ENCODE measurements at regions not wholly inside any gene's neighbourhood (a gene's known extent, or its start where the extent isn't known, plus 50 kb on each side); places are given as distances from the start of the nearest gene placed in this dataset.

DNA sequence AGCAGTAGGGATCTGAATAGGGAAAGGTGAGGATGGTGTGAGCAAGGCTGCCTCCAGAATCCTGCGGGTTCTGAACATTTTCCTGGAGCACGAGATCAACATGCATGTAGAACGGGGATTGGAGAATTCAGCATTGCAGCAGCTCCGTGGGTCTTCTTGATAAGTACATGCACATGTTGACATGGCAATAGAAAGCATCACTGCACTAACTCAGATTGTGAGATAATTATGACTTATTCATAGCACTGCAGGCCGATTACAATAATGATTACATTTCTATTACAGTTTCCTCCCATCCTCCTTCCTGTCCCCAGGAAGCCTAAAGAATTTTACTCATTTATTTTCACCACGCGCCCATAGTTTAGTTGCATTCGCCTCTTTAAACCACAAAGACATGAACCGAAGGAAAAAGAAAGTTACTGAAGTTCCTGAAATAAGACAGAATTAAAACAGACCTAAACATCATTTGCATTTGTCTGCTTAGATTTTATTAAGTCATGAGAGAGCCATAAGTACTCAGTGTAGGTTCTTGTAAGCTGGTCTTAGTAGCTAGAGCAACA is 61.3 kb upstream of the ARX start:
- DNase-seq (ENCODE audit: insufficient read length, low spot score) (no peak), FAIRE-seq (no peak)
- TF ChIP-seq POLR2A (IDR thresholded peaks at IDR 0.05; ENCODE audit: low read depth, low read length): no peak

DNA sequence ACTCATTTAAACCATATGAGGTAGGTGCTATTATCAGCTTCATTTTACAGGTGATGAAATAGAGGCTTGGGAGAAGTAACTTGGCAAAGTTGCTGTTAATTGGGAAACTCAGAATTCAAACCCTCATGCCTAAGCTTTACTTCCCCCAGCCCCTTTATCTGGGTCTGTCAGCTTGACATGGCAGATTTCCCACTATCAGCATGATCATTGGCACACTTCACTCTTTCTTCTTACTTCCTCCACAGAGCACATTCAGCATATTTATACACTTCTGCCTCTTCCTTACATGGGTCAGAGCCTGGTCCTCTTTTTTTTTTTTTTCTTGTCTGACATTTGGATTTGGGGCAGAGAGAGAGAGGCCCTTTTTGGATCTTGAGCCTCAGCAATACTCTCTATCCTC is 56.5 kb upstream of the ARX start:
- FAIRE-seq: no peak
- no peak for TF ChIP-seq POLR2A (IDR thresholded peaks at IDR 0.05; ENCODE audit: low read depth, low read length)

DNA sequence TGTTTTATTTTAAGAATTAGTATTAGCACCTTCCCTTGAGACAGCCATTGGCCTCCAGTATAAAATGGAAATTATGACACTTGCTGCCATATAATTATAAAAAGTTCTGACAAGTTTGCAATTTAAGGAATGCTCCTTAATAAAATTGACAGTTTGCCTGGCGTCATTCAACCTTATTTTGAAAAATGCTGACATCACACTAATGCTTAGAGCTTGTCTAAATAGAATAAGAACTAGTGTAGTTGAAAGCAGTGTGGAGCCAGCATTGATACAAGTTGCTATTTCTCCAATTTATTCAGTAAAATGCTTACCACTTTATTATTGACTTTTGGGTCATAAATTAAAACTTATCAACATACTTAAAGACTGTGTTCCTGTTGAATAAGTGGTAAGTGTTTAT is 54.3 kb upstream of the ARX start:
- DNase-seq (ENCODE audit: insufficient read length, low spot score): no peak
- FAIRE-seq: no peak
- no peak for TF ChIP-seq POLR2A (IDR thresholded peaks at IDR 0.05; ENCODE audit: low read depth, low read length)

More for the DNA sequence above, 56.5 kb upstream of the ARX start:
- DNase-seq (ENCODE audit: insufficient read length, low spot score): no peak

DNA sequence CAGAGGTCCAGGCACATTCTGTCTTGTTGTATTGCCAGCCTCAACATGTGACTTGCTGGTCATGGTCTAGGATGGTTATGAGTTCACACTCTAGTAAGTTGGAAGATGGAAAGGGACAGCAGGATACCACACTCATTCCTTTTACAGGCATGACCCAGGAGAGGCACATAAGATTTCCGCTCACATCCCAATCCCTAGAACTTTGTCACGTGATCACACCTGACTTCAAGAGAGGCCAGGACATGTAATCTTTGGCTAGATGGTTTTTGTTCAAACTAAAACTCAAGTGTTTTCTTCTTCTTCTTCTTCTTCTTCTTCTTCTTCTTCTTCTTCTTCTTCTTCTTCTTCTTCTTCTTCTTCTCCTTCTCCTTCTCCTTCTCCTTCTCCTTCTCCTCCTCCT is 53.4 kb upstream of the ARX start:
- no peak for TF ChIP-seq POLR2A (IDR thresholded peaks at IDR 0.05; ENCODE audit: low read depth, low read length)
- no peak for FAIRE-seq
- no peak for DNase-seq (ENCODE audit: insufficient read length, low spot score)

DNA sequence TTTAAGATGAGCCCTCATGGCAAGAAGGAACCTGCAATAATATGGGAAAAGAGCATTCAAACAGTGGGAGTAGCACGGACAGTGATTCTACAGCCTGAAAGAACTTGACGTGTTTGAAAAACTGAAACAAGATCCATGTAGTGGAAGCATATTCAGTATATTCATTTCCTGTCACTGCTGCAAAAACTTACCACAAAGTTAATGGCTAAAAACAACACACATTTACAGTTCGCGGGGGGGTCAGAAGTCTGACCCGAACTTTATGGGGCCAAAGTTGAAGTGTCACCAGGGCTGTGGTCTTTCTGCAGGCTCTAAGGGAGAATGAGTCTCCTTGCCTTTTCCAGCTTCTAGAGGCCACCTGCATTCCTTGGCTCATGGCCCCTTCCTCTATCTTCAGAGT is 52.6 kb upstream of the ARX start:
- no peak for TF ChIP-seq POLR2A (IDR thresholded peaks at IDR 0.05; ENCODE audit: low read depth, low read length)
- DNase-seq (ENCODE audit: insufficient read length, low spot score) (no peak), FAIRE-seq (no peak)

DNA sequence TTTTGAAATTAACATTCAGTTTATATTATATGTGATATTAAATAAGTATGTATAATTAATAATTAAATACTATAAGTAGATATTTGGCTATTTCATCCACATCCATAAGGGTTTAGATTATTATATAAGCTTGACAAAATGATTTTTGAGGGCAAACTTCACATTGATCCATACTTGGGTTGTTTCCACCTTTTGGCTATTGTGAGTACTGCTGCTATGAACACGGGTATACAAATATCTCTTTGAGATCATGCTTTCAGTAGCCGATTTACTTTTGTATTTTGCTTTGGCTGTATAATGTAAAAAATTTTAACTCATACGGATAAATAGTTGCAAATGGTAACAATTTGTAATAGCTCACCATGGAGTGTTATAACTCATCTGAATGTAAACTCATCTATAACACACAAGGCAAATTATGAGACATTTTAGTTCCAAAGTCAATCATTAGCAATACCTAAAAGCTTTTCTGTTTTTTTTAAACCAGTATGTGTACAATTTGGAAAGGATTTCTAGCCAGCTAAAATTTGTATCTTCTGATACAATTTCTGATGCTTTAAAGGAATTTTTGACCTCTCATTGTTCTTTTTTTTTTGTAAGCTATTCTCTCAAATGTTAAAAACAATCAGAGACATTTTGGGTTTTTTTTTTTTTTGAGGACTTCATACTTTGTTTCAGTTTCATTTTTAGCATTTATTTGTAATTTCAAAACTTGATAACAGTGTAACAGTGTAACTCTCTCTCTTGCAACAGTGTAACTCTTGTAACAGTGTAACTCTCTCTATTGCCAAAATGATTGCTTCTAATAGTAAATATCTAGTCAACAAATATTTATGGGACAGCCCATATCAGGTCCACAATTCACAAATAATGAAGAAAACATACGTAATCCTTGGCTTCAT is 51.8 kb upstream of the ARX start:
- DNase-seq (ENCODE audit: insufficient read length, low spot score): no peak
- no peak for FAIRE-seq
- TF ChIP-seq POLR2A (IDR thresholded peaks at IDR 0.05; ENCODE audit: low read depth, low read length): no peak

DNA sequence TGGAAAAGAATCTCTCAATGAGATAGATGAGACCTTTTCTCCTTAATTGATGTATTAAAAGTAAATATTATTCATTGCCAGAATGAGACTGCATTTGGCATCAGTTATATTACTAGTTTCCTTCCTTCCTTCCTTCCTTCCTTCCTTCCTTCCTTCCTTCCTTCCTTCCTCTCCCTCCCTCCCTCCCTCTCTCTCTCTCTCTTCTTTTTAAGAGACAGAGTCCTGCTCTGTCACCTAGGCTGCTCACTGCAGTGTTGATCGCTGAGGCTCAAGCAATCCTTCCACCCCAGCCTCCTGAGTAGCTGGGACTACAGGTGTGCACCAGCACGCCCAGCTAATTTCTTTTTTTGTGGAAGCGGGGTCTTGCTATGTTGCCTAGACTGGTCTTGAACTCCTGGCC is 50.4 kb upstream of the ARX start:
- DNase-seq (ENCODE audit: insufficient read length, low spot score): no peak
- FAIRE-seq: no peak
- TF ChIP-seq POLR2A (IDR thresholded peaks at IDR 0.05; ENCODE audit: low read depth, low read length): no peak
